Neural cell (in vitro differentiated cells): ENCODE measurements at regions not wholly inside any gene's neighbourhood (a gene's known extent, or its start where the extent isn't known, plus 50 kb on each side); places are given as distances from the start of the nearest gene placed in this dataset.
"Not testable (repeated sequence)": the region's sequence is repeated elsewhere in the genome, so short reads cannot be mapped to it uniquely, and the experiment has no call there.

Experiments
- EZH2 ChIP-seq: fragments of 200-600, 300-800 bp; shearing (Covaris generic), sonication (generic); IDR thresholded peaks from 2 replicates; pipeline ENCODE4 v1.6.1; 2014; ENCODE audit warnings: antibody characterized with exemption, low read length, borderline replicate concordance, mild to moderate bottlenecking; ENCODE audit not compliant: insufficient read depth, poor library complexity, severe bottlenecking
- MXI1 ChIP-seq: fragments of 450-650 bp; conservative IDR thresholded peaks from 2 replicates; pipeline ENCODE4 v1.6.1; 2014; ENCODE audit warnings: antibody characterized with exemption, mild to moderate bottlenecking; ENCODE audit not compliant: poor library complexity, severe bottlenecking
- RAD21 ChIP-seq: fragments of 450-650 bp; conservative IDR thresholded peaks from 2 replicates; pipeline ENCODE4 v1.6.1; 2014; ENCODE audit warnings: antibody characterized with exemption, mild to moderate bottlenecking, moderate library complexity
- SMC3 ChIP-seq: fragments of 450-650 bp; conservative IDR thresholded peaks from 2 replicates; pipeline ENCODE4 v1.6.1; 2014; ENCODE audit warnings: antibody characterized with exemption, mild to moderate bottlenecking, moderate library complexity; ENCODE audit not compliant: poor library complexity
- TF ChIP-seq, protein P1 (sequence below): fragments of 450-650 bp; IDR thresholded peaks from 2 replicates; pipeline ENCODE4 v1.5.1; 2014; ENCODE audit warnings: antibody characterized with exemption, mild to moderate bottlenecking, moderate library complexity; ENCODE audit not compliant: poor library complexity, severe bottlenecking
- TF ChIP-seq, protein P2 (sequence below): IDR thresholded peaks from 2 replicates; pipeline ENCODE4 v1.6.1; 2012; ENCODE audit warnings: borderline replicate concordance

GRCh38 chr16:66019502-66019901 is 347.0 kb upstream of the CDH5 start:
- TF ChIP-seq, protein P1, sequence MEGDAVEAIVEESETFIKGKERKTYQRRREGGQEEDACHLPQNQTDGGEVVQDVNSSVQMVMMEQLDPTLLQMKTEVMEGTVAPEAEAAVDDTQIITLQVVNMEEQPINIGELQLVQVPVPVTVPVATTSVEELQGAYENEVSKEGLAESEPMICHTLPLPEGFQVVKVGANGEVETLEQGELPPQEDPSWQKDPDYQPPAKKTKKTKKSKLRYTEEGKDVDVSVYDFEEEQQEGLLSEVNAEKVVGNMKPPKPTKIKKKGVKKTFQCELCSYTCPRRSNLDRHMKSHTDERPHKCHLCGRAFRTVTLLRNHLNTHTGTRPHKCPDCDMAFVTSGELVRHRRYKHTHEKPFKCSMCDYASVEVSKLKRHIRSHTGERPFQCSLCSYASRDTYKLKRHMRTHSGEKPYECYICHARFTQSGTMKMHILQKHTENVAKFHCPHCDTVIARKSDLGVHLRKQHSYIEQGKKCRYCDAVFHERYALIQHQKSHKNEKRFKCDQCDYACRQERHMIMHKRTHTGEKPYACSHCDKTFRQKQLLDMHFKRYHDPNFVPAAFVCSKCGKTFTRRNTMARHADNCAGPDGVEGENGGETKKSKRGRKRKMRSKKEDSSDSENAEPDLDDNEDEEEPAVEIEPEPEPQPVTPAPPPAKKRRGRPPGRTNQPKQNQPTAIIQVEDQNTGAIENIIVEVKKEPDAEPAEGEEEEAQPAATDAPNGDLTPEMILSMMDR, result not testable (repeated sequence)
- not testable (repeated sequence) for TF ChIP-seq EZH2, SMC3, MXI1, RAD21
- TF ChIP-seq, protein P2, sequence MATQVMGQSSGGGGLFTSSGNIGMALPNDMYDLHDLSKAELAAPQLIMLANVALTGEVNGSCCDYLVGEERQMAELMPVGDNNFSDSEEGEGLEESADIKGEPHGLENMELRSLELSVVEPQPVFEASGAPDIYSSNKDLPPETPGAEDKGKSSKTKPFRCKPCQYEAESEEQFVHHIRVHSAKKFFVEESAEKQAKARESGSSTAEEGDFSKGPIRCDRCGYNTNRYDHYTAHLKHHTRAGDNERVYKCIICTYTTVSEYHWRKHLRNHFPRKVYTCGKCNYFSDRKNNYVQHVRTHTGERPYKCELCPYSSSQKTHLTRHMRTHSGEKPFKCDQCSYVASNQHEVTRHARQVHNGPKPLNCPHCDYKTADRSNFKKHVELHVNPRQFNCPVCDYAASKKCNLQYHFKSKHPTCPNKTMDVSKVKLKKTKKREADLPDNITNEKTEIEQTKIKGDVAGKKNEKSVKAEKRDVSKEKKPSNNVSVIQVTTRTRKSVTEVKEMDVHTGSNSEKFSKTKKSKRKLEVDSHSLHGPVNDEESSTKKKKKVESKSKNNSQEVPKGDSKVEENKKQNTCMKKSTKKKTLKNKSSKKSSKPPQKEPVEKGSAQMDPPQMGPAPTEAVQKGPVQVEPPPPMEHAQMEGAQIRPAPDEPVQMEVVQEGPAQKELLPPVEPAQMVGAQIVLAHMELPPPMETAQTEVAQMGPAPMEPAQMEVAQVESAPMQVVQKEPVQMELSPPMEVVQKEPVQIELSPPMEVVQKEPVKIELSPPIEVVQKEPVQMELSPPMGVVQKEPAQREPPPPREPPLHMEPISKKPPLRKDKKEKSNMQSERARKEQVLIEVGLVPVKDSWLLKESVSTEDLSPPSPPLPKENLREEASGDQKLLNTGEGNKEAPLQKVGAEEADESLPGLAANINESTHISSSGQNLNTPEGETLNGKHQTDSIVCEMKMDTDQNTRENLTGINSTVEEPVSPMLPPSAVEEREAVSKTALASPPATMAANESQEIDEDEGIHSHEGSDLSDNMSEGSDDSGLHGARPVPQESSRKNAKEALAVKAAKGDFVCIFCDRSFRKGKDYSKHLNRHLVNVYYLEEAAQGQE, result not testable (repeated sequence)
